GM21528 (cell line): ENCODE measurements at regions not wholly inside any gene's neighbourhood (a gene's known extent, or its start where the extent isn't known, plus 50 kb on each side); places are given as distances from the start of the nearest gene placed in this dataset.

Experiments used
- ATAC-seq: cut with Tn5 transposase; IDR thresholded peaks from one replicate; pipeline ENCODE4 v1.9.1; 2021; ENCODE audit warnings: mild to moderate bottlenecking, moderate library complexity; ENCODE audit not compliant: unreplicated experiment, low FRiP score

GRCh38 chr6:159100395-159101182, 55.8 kb upstream of the TAGAP start:
- ATAC-seq: no peak

DNA sequence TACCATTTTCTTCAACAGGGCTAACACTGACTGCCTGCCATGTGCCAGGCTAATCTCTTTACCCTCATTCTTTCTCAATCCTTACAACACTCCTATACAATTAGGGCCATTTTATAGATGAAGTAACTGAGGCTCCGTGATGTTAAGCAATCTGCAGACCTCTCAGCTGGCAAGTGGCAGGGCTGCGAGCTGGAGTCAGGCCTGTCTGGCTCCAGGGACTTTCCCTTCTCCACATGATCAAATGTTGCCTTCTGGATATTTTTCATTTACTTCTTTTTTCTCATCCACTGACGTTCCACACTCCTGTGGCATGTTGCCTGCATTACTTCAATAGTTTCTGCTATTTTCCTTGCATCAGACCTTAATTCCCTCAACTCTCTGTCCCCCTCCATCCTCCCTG, 55.2 kb upstream of the TAGAP start:
- ATAC-seq: no peak

- ATAC-seq: no peak
Observed at GRCh38 chr6:159099276-159099675, 54.5 kb upstream of the TAGAP start.

GRCh38 chr6:159098636-159099106, 53.9 kb upstream of the TAGAP start:
- ATAC-seq: no peak

- no peak for ATAC-seq
Observed at GRCh38 chr6:159097256-159097655, 52.5 kb upstream of the TAGAP start.

DNA sequence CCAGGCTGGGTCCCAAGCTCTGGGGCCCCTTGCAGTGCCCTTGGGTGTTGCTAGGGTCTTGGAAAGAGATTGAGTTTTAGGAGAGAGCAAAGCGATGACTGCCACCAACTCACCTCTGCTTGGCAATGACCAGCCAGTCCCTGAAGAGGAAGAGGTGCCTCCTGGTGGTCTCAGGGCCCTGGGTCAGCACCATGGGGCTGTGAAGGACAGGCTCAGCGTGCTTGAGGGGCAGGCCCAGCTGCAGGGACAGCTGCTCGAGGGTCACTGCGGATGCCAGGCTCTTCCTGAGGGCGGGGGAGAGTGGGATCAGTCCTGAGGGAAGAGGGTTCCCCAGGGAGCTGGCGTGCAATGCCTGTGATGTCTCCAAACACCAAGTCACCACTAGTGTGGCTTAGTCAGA, 50.8 kb upstream of the TAGAP start:
- no peak for ATAC-seq

- no peak for ATAC-seq
Observed at GRCh38 chr6:159094444-159095252, 49.9 kb upstream of the TAGAP start.
